ENCODE measurements at regions not wholly inside any gene's neighbourhood (a gene's known extent, or its start where the extent isn't known, plus 50 kb on each side); places are given as distances from the start of the nearest gene placed in this dataset.

- no peak overlapping the region for H3K27ac ChIP-seq
These were observed 140.3 kb downstream of the SLC30A10 start for GRCh38 chr1:219788091-219788490.

GRCh38 chr1:219784660-219785381 lies 143.5 kb downstream of the SLC30A10 start:
- in situ Hi-C loops (cut with MboI; ENCODE audit: low sequenced_read_pairs in 4 of 4) = no loop called here
- DNase-seq (no peak), ATAC-seq (no peak)
- H3K27ac ChIP-seq = no peak overlapping the region
- H3K36me3 ChIP-seq = no peaks in the 10 kb centered on the region
- H3K27me3 ChIP-seq = no peaks in the 10 kb centered on the region
- no peaks in the 10 kb centered on the region for H3K4me1 ChIP-seq
- intact Hi-C loops (cut with DNase I; ENCODE audit: low total_unique reads) = no loop called here
- TF ChIP-seq CTCF (IDR thresholded peaks at IDR 0.05 in 4 of 5, conservative IDR thresholded peaks at IDR 0.05 in 1 of 5) (no peak), POLR2A (IDR thresholded peaks at IDR 0.05) (no peak)
- no peaks in the 10 kb centered on the region for H3K9me3 ChIP-seq
- H3K4me3 ChIP-seq = no peak overlapping the region

More at GRCh38 chr1:219788091-219788490, 140.3 kb downstream of the SLC30A10 start:
- no peaks in the 10 kb centered on the region for H3K27me3 ChIP-seq
- no peaks in the 10 kb centered on the region for H3K36me3 ChIP-seq
- no peak for ATAC-seq
- intact Hi-C loops (cut with DNase I; ENCODE audit: low total_unique reads) = no loop called here
- H3K4me1 ChIP-seq = no peaks in the 10 kb centered on the region
- DNase-seq = no peak
- TF ChIP-seq POLR2A (IDR thresholded peaks at IDR 0.05) (no peak), CTCF (IDR thresholded peaks at IDR 0.05 in 4 of 5, conservative IDR thresholded peaks at IDR 0.05 in 1 of 5) (no peak)
- in situ Hi-C loops (cut with MboI; ENCODE audit: low sequenced_read_pairs in 4 of 4) = no loop called here
- H3K4me3 ChIP-seq = no peak overlapping the region
- no peaks in the 10 kb centered on the region for H3K9me3 ChIP-seq

- intact Hi-C loops (cut with DNase I; ENCODE audit: low total_unique reads) = no loop called here
These were observed 144.6 kb downstream of the SLC30A10 start for GRCh38 chr1:219783605-219784235.

GRCh38 chr1:219782929-219783328 lies 145.4 kb downstream of the SLC30A10 start:
- ATAC-seq (no peak), DNase-seq (no peak)
- no peak overlapping the region for H3K27ac ChIP-seq
- in situ Hi-C loops (cut with MboI; ENCODE audit: low sequenced_read_pairs in 4 of 4) (no loop called here), intact Hi-C loops (cut with DNase I; ENCODE audit: low total_unique reads) (no loop called here)
- H3K4me1 ChIP-seq = no peaks in the 10 kb centered on the region
- H3K9me3 ChIP-seq = no peaks in the 10 kb centered on the region
- TF ChIP-seq CTCF (IDR thresholded peaks at IDR 0.05 in 4 of 5, conservative IDR thresholded peaks at IDR 0.05 in 1 of 5) (no peak), POLR2A (IDR thresholded peaks at IDR 0.05) (no peak)
- H3K4me3 ChIP-seq = no peak overlapping the region
- H3K27me3 ChIP-seq = no peaks in the 10 kb centered on the region
- H3K36me3 ChIP-seq = no peaks in the 10 kb centered on the region

More at GRCh38 chr1:219783605-219784235, 144.6 kb downstream of the SLC30A10 start:
- TF ChIP-seq CTCF (IDR thresholded peaks at IDR 0.05 in 4 of 5, conservative IDR thresholded peaks at IDR 0.05 in 1 of 5) (no peak), POLR2A (IDR thresholded peaks at IDR 0.05) (no peak)
- H3K27me3 ChIP-seq = no peaks in the 10 kb centered on the region
- no peak for DNase-seq
- H3K36me3 ChIP-seq = no peaks in the 10 kb centered on the region
- H3K9me3 ChIP-seq = no peaks in the 10 kb centered on the region
- H3K4me1 ChIP-seq = no peaks in the 10 kb centered on the region
- H3K27ac ChIP-seq = no peak overlapping the region
- H3K4me3 ChIP-seq = no peak overlapping the region
- no peak for ATAC-seq
- in situ Hi-C loops (cut with MboI; ENCODE audit: low sequenced_read_pairs in 4 of 4) = no loop called here
